SK-N-SH treated with all-trans-retinoic acid at 6 μM for 48 hours (cell line): ENCODE measurements at regions not wholly inside any gene's neighbourhood (a gene's known extent, or its start where the extent isn't known, plus 50 kb on each side); places are given as distances from the start of the nearest gene placed in this dataset.

ENCODE experiments used
- CSDC2 ChIP-seq: fragments of 250-450 bp; sonication (Bioruptor Pico); IDR thresholded peaks from 2 replicates; pipeline ENCODE4 v1.5.0; 2020; ENCODE audit warnings: mild to moderate bottlenecking, moderate library complexity
- ZNF70 ChIP-seq: fragments of 450-650 bp; formaldehyde crosslinking; IDR thresholded peaks from 2 replicates; pipeline ENCODE4 v1.5.0; 2020; ENCODE audit warnings: mild to moderate bottlenecking, moderate library complexity
- ZNF8 ChIP-seq: fragments of 450-650 bp; formaldehyde crosslinking; IDR thresholded peaks from 2 replicates; pipeline ENCODE4 v1.5.0; 2020; ENCODE audit warnings: mild to moderate bottlenecking, moderate library complexity
- TF ChIP-seq, protein P1 (sequence below): fragments of 250-450 bp; sonication (Bioruptor Pico); IDR thresholded peaks from 2 replicates; pipeline ENCODE4 v1.8.0; 2020; ENCODE audit warnings: mild to moderate bottlenecking, moderate library complexity, borderline replicate concordance

DNA sequence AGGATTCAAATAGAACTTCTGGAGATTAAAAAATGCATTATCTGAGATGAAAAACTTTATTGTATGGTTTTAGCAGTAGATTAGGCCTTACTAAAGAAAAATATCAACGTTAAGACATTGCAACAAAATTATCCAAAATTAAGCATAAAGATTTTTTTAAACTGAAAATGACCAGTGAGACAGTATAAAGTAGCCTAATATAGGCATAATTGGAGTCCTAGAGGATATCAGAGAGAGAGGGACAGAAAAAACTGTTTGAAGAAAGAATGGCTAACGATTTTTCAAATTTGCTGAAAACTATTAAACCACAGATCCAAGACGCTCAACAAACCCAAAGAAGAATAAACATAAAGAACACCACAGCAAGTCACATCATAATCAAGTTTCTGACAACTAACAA lies 149.5 kb upstream of the LMNTD1 start:
- TF ChIP-seq, protein P1, sequence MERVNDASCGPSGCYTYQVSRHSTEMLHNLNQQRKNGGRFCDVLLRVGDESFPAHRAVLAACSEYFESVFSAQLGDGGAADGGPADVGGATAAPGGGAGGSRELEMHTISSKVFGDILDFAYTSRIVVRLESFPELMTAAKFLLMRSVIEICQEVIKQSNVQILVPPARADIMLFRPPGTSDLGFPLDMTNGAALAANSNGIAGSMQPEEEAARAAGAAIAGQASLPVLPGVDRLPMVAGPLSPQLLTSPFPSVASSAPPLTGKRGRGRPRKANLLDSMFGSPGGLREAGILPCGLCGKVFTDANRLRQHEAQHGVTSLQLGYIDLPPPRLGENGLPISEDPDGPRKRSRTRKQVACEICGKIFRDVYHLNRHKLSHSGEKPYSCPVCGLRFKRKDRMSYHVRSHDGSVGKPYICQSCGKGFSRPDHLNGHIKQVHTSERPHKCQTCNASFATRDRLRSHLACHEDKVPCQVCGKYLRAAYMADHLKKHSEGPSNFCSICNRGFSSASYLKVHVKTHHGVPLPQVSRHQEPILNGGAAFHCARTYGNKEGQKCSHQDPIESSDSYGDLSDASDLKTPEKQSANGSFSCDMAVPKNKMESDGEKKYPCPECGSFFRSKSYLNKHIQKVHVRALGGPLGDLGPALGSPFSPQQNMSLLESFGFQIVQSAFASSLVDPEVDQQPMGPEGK, result no peak
- no peak for TF ChIP-seq CSDC2 (CRISPR knock-in tag)
- no peak for TF ChIP-seq ZNF8 (CRISPR knock-in tag)
- TF ChIP-seq ZNF70 (CRISPR knock-in tag), result no peak
